Natural killer cell (primary cell): ENCODE measurements at regions not wholly inside any gene's neighbourhood (a gene's known extent, or its start where the extent isn't known, plus 50 kb on each side); places are given as distances from the start of the nearest gene placed in this dataset.

Experiments used
- ATAC-seq, 3 donors: fragments of 150-1000 bp in 2 of 3; fragments of 200-7000 bp in 1 of 3; cut with Tn5 transposase; 1 replicate in 1 of 3; 2 replicates in 2 of 3; pipeline ENCODE4 v1.10.0; 2021; ENCODE audit warnings: mild to moderate bottlenecking in 2 of 3, moderate library complexity in 2 of 3
- DNase-seq, 2 donors: peaks; one replicate each; pipeline versions ENCODE4 v3.0.0 to v3.0.0-alpha.2; 2013 to 2021; ENCODE audit warnings: mixed read lengths in 1 of 2
- H3K27ac ChIP-seq: one replicate; pipeline ENCODE4 v1.5.1; 2013; ENCODE audit warnings: mild to moderate bottlenecking, low read length
- H3K27me3 ChIP-seq: one replicate; pipeline ENCODE4 v1.6.1; 2013; ENCODE audit warnings: low read length; ENCODE audit not compliant: control insufficient read depth, insufficient read depth
- H3K36me3 ChIP-seq: one replicate; pipeline ENCODE4 v1.6.1; 2013; ENCODE audit warnings: low read length; ENCODE audit not compliant: control insufficient read depth, insufficient read depth
- H3K4me1 ChIP-seq: one replicate; pipeline ENCODE4 v1.6.1; 2013; ENCODE audit warnings: low read length; ENCODE audit not compliant: control insufficient read depth, insufficient read depth
- H3K4me3 ChIP-seq: one replicate; pipeline ENCODE4 v1.5.1; 2013; ENCODE audit warnings: low read length
- H3K9me3 ChIP-seq: one replicate; pipeline ENCODE4 v1.6.1; 2013; ENCODE audit warnings: low read length; ENCODE audit not compliant: control insufficient read depth, insufficient read depth
- H3K27ac Mint-ChIP-seq, 2 donors: one replicate each; pipeline ENCODE4 v1.8.0; 2022; ENCODE audit warnings: mild to moderate bottlenecking in 2 of 2, mixed read lengths in 2 of 2, moderate library complexity in 1 of 2
- H3K27me3 Mint-ChIP-seq, 2 donors: one replicate each; pipeline ENCODE4 v1.8.0; 2022; ENCODE audit warnings: low read depth in 2 of 2, mixed read lengths in 2 of 2
- H3K36me3 Mint-ChIP-seq: one replicate; pipeline ENCODE4 v1.8.0; 2022; ENCODE audit warnings: mixed read lengths
- H3K4me1 Mint-ChIP-seq, 2 donors: one replicate each; pipeline ENCODE4 v1.8.0; 2022; ENCODE audit warnings: mixed read lengths in 2 of 2
- H3K4me3 Mint-ChIP-seq: one replicate; pipeline ENCODE4 v1.8.0; 2022; ENCODE audit warnings: mild to moderate bottlenecking, moderate library complexity, mixed read lengths
- H3K9me3 Mint-ChIP-seq, 2 donors: one replicate each; pipeline ENCODE4 v1.8.0; 2022; ENCODE audit warnings: mixed read lengths in 2 of 2
- CTCF ChIP-seq: fragments of 200-600 bp; IDR thresholded peaks from one replicate; pipeline ENCODE4 v1.8.0; 2022; ENCODE audit warnings: antibody characterized with exemption
- WGBS: methylation state at CpG from one replicate; pipeline ENCODE4 v1.1.7; 2013; ENCODE audit warnings: missing lambda C conversion rate; ENCODE audit not compliant: insufficient coverage; 5-methylcytosine and 5-hydroxymethylcytosine counted together
- intact Hi-C: fragments of 100-400 bp; cut with micrococcal nuclease; formaldehyde crosslinking; loops from one replicate; pipeline ENCODE4 v1.14.2; 2022

- intact Hi-C loops, result no loop called here
- H3K36me3 ChIP-seq, result no peaks in the 10 kb centered on the region
- no peaks in the 10 kb centered on the region for H3K27me3 ChIP-seq
- peaks cover 15% of the 10 kb centered on the region for H3K36me3 Mint-ChIP-seq
- ATAC-seq (no peak), DNase-seq (no peak)
- TF ChIP-seq CTCF, result no peak
- H3K27ac Mint-ChIP-seq, result no peak overlapping the region
- H3K4me1 Mint-ChIP-seq, result no peaks in the 10 kb centered on the region
- no peak overlapping the region for H3K4me3 ChIP-seq
- H3K9me3 Mint-ChIP-seq, result peaks cover 24% of the 10 kb centered on the region in 2 donors
- H3K27me3 Mint-ChIP-seq, result no peaks in the 10 kb centered on the region
- H3K4me3 Mint-ChIP-seq, result no peak overlapping the region
- no peaks in the 10 kb centered on the region for H3K4me1 ChIP-seq
- no peaks in the 10 kb centered on the region for H3K9me3 ChIP-seq
- no peak overlapping the region for H3K27ac ChIP-seq
- WGBS, result 81% methylated on average over 3 of the region's 3 CpGs
These were observed 620.2 kb upstream of the BCHE start for GRCh38 chr3:166457382-166457781.

GRCh38 chr3:166456286-166456685 lies 619.1 kb upstream of the BCHE start:
- Mint-ChIP-seq H3K4me3 (no peak overlapping the region), H3K4me1 (no peaks in the 10 kb centered on the region), H3K27ac (no peak overlapping the region), H3K9me3 (peaks cover 26 to 27% of the 10 kb centered on the region in 2 donors), H3K27me3 (no peaks in the 10 kb centered on the region), H3K36me3 (peaks cover 15% of the 10 kb centered on the region)
- intact Hi-C loops, result no loop called here
- WGBS, result 63% methylated on average over 3 of the region's 3 CpGs
- Histone ChIP-seq H3K4me1 (no peaks in the 10 kb centered on the region), H3K4me3 (no peak overlapping the region), H3K36me3 (no peaks in the 10 kb centered on the region), H3K9me3 (no peaks in the 10 kb centered on the region), H3K27me3 (no peaks in the 10 kb centered on the region), H3K27ac (no peak overlapping the region)
- ATAC-seq, result no peak
- no peak for TF ChIP-seq CTCF
- DNase-seq, result no peak

GRCh38 chr3:166455744-166456143 lies 618.5 kb upstream of the BCHE start:
- DNase-seq (no peak), ATAC-seq (no peak)
- Histone ChIP-seq H3K9me3 (no peaks in the 10 kb centered on the region), H3K36me3 (no peaks in the 10 kb centered on the region), H3K27me3 (no peaks in the 10 kb centered on the region), H3K27ac (no peak overlapping the region), H3K4me1 (no peaks in the 10 kb centered on the region), H3K4me3 (no peak overlapping the region)
- H3K4me3 Mint-ChIP-seq, result no peak overlapping the region
- no peaks in the 10 kb centered on the region for H3K4me1 Mint-ChIP-seq
- peaks cover 15% of the 10 kb centered on the region for H3K36me3 Mint-ChIP-seq
- H3K27me3 Mint-ChIP-seq, result no peaks in the 10 kb centered on the region
- intact Hi-C loops, result no loop called here
- no peak overlapping the region for H3K27ac Mint-ChIP-seq
- WGBS, result 75% methylated on average over 3 of the region's 3 CpGs
- no peak for TF ChIP-seq CTCF
- peaks cover 26 to 27% of the 10 kb centered on the region in 2 donors for H3K9me3 Mint-ChIP-seq

GRCh38 chr3:166453478-166453877 lies 616.3 kb upstream of the BCHE start:
- no peaks in the 10 kb centered on the region for H3K4me1 ChIP-seq
- no peaks in the 10 kb centered on the region for H3K36me3 ChIP-seq
- H3K27me3 ChIP-seq, result no peaks in the 10 kb centered on the region
- no peaks in the 10 kb centered on the region for H3K9me3 ChIP-seq
- Mint-ChIP-seq H3K27ac (no peak overlapping the region), H3K4me3 (no peak overlapping the region), H3K4me1 (no peaks in the 10 kb centered on the region), H3K36me3 (peaks cover 13% of the 10 kb centered on the region), H3K9me3 (peaks cover 20 to 25% of the 10 kb centered on the region in 2 donors), H3K27me3 (no peaks in the 10 kb centered on the region)
- no peak overlapping the region for H3K4me3 ChIP-seq
- 100% methylated on average over 1 of the region's 1 CpG for WGBS
- ATAC-seq, result no peak
- H3K27ac ChIP-seq, result no peak overlapping the region
- intact Hi-C loops, result no loop called here
- TF ChIP-seq CTCF, result no peak
- no peak for DNase-seq
